ENCODE measurements at regions not wholly inside any gene's neighbourhood (a gene's known extent, or its start where the extent isn't known, plus 50 kb on each side); places are given as distances from the start of the nearest gene placed in this dataset.

DNA sequence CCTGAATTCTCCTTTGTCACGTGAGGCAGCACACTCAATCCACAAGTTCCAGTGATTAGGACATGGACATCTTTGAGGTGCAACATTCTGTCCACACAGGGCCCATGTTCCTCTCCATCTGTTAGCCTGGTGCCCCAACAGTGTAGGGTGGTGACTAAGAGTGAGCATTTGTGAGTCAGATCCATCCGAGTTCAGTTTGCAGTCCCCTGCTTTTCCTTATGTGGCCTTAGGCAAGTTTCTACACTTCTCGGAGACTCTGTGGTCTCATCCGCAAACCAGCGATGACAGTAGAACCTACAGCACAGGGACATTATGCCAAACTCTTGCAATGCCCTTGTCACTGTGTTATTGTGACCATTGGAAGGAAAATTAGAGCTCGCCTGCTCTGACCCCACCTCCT, 178.7 kb upstream of the CDH4 start:
- TF ChIP-seq, protein P1, sequence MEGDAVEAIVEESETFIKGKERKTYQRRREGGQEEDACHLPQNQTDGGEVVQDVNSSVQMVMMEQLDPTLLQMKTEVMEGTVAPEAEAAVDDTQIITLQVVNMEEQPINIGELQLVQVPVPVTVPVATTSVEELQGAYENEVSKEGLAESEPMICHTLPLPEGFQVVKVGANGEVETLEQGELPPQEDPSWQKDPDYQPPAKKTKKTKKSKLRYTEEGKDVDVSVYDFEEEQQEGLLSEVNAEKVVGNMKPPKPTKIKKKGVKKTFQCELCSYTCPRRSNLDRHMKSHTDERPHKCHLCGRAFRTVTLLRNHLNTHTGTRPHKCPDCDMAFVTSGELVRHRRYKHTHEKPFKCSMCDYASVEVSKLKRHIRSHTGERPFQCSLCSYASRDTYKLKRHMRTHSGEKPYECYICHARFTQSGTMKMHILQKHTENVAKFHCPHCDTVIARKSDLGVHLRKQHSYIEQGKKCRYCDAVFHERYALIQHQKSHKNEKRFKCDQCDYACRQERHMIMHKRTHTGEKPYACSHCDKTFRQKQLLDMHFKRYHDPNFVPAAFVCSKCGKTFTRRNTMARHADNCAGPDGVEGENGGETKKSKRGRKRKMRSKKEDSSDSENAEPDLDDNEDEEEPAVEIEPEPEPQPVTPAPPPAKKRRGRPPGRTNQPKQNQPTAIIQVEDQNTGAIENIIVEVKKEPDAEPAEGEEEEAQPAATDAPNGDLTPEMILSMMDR (IDR thresholded peaks at IDR 0.05) = no peak
- H3K27me3 ChIP-seq (ENCODE audit: insufficient read depth in 3 of 3, low read length in 2 of 3) = no peaks in the 10 kb centered on the region
- ATAC-seq (no peak), DNase-seq (no peak)
- no peaks in the 10 kb centered on the region for H3K4me1 ChIP-seq
- H3K27ac ChIP-seq = no peak overlapping the region
- intact Hi-C loops (cut with DNase I) = no loop called here
- no peaks in the 10 kb centered on the region for H3K36me3 ChIP-seq (ENCODE audit: insufficient read depth in 1 of 2, low read depth in 1 of 2)
- no peaks in the 10 kb centered on the region for H3K9me3 ChIP-seq
- 86 to 95% (median 90%) methylated on average over 6 of the region's 6 CpGs for WGBS, 3 donors
- no peak overlapping the region for H3K4me3 ChIP-seq

DNA sequence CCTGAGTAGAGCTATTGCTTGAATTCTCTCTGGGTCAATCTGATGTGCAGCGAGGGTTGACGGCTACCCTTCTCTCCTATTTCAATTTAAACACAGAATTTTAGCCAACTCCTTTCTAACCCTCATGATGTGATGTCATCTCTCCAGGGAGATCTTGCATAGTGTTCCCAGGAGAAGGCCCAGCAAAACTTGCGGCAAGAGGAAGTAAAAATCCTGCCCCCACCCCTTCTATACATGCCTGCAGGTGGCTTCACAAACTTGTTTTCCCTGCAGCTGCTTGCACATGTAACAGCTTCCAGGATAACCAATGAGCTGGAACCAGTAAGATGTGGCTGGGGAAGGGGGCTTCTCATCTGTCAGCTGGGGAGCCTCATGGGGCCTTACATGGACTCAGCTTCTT, 169.3 kb upstream of the CDH4 start:
- 68 to 82% (median 80%) methylated on average over 3 of the region's 3 CpGs for WGBS, 3 donors
- H3K9me3 ChIP-seq = no peaks in the 10 kb centered on the region
- intact Hi-C loops (cut with DNase I) = no loop called here
- no peaks in the 10 kb centered on the region for H3K4me1 ChIP-seq
- TF ChIP-seq, protein P1 (IDR thresholded peaks at IDR 0.05) = no peak
- H3K27me3 ChIP-seq (ENCODE audit: insufficient read depth in 3 of 3, low read length in 2 of 3) = peaks cover 0 to 3% (median 0%) of the 10 kb centered on the region in 3 donors
- no peak overlapping the region for H3K4me3 ChIP-seq
- DNase-seq (no peak), ATAC-seq (no peak)
- H3K27ac ChIP-seq = no peak overlapping the region
- no peaks in the 10 kb centered on the region for H3K36me3 ChIP-seq (ENCODE audit: insufficient read depth in 1 of 2, low read depth in 1 of 2)

DNA sequence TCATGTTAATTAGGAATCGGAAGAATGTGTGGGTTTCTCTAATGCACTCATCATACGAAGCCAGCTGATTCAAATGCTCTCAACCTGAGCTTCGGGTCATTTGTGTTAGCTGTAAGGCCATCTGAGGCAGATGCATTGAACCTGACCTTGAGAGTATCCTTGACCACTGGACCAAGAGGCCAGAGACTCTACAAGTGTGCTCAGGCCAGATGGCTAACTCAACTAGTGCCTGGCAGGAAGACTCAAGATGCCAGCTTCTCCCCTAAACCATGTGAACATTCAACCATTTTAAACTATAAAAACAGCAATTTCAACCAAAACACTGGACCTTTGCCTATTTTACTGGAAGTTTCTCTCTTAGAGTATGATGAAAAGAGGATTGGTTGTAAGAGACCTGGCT, 168.6 kb upstream of the CDH4 start:
- H3K4me1 ChIP-seq = no peaks in the 10 kb centered on the region
- WGBS, 3 donors = 59 to 72% (median 63%) methylated on average over 3 of the region's 3 CpGs
- intact Hi-C loops (cut with DNase I) = no loop called here

DNA sequence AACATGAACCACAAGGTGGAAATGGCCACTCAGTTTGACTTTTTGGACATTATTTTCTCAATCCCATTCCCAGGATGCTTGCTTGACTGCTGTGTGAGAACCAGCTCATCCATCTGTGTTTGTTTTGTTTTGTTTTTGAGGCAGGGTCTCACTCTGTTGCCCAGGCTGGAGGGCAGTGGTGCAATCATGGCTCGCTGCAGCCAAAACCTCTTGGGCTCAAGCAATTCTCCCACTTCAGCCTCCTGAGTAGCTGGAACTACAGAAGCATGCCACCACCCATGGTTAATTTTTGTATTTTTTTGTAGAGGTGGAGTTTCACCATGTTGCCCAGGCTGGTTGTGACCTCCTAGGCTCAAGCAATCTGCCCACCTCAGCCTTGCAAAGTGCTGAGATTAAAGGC, 166.0 kb upstream of the CDH4 start:
- Histone ChIP-seq H3K27me3 (ENCODE audit: insufficient read depth in 3 of 3, low read length in 2 of 3) (peaks cover 0 to 2% (median 0%) of the 10 kb centered on the region in 3 donors), H3K36me3 (ENCODE audit: insufficient read depth in 1 of 2, low read depth in 1 of 2) (no peaks in the 10 kb centered on the region), H3K4me3 (no peak overlapping the region), H3K4me1 (no peaks in the 10 kb centered on the region), H3K9me3 (no peaks in the 10 kb centered on the region), H3K27ac (no peak overlapping the region)
- 93 to 97% (median 94%) methylated on average over 1 of the region's 1 CpG for WGBS, 3 donors
- intact Hi-C loops (cut with DNase I) = no loop called here
- DNase-seq = no peak
- ATAC-seq = no peak
- TF ChIP-seq, protein P1 (IDR thresholded peaks at IDR 0.05) = no peak

More for the DNA sequence above, 168.6 kb upstream of the CDH4 start:
- Histone ChIP-seq H3K27me3 (ENCODE audit: insufficient read depth in 3 of 3, low read length in 2 of 3) (peaks cover 0 to 3% (median 0%) of the 10 kb centered on the region in 3 donors), H3K27ac (no peak overlapping the region), H3K4me3 (no peak overlapping the region), H3K9me3 (no peaks in the 10 kb centered on the region), H3K36me3 (ENCODE audit: insufficient read depth in 1 of 2, low read depth in 1 of 2) (no peaks in the 10 kb centered on the region)
- TF ChIP-seq, protein P1 (IDR thresholded peaks at IDR 0.05) = no peak
- DNase-seq = no peak
- ATAC-seq = no peak

DNA sequence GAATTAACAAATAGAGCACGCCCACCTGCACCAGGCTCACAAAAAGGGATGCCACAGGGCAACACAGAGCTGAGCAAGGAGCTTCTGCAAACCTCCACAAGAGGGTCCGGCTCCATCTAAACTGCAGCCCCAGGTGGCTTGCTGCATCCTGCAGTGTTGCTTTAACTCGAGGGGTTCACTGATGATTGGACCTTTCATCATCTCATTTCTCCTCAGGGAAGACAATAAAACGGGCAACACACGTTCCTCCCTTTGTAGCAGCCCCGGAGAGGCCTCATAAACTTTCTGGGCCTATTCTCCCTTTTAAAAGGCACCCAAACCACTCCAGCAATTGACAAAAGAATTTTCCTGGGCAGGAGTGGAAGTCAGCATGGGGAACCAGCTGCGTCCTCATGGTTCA, 161.5 kb upstream of the CDH4 start:
- Histone ChIP-seq H3K9me3 (peaks cover 12% of the 10 kb centered on the region), H3K4me1 (no peaks in the 10 kb centered on the region), H3K27ac (no peak overlapping the region), H3K27me3 (ENCODE audit: insufficient read depth in 3 of 3, low read length in 2 of 3) (no peaks in the 10 kb centered on the region), H3K36me3 (ENCODE audit: insufficient read depth in 1 of 2, low read depth in 1 of 2) (no peaks in the 10 kb centered on the region), H3K4me3 (no peak overlapping the region)
- ATAC-seq = no peak
- intact Hi-C loops (cut with DNase I) = no loop called here
- TF ChIP-seq, protein P1 (IDR thresholded peaks at IDR 0.05) = no peak
- 53 to 57% (median 57%) methylated on average over 7 of the region's 7 CpGs for WGBS, 3 donors
- no peak for DNase-seq
